RWPE1 (cell line): ENCODE measurements at regions not wholly inside any gene's neighbourhood (a gene's known extent, or its start where the extent isn't known, plus 50 kb on each side); places are given as distances from the start of the nearest gene placed in this dataset.

Experiments used
- CTCF ChIA-PET: fragments of 350-600 bp; sonication (Branson Sonifier 250); formaldehyde crosslinking; extraction: SDS; loops from one replicate; lab custom pipeline; 2021; lab: Yijun Ruan, JAX
- POLR2A ChIA-PET: fragments of 400-600 bp; formaldehyde crosslinking; extraction: SDS; loops from one replicate; lab custom pipeline; 2020; ENCODE audit warnings: antibody characterized with exemption; ENCODE audit not compliant: low non-redundant PET; lab: Yijun Ruan, JAX
- DNase-seq: peaks from one replicate; pipeline ENCODE4 v3.0.0; 2012; ENCODE audit warnings: low spot score
- H3K27ac ChIP-seq: fragments of 450-650 bp; 2 replicates; pipeline ENCODE4 v1.5.1; 2017
- TF ChIP-seq, protein P1 (sequence below): fragments of 450-650 bp; conservative IDR thresholded peaks from 2 replicates; pipeline ENCODE4 v1.5.1; 2017; ENCODE audit warnings: low read depth, mild to moderate bottlenecking

DNA sequence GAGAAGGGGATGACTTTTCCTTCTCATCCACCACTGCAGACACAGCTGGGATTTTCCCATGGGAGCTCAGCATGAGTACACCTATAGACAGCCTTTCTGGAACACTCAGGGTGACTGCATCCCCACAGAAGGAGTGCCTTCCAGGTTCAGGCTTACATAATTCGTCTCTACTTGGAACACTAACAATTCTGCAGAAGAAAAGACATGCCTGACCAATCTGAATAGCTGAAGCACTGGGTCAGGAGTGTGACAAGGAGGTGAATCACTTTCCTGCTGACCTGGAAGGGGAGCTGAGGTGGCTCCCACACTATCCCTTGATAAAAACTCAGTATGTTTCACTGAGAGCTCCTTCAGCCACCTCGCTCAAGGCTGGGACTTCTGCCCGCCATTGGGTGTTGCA is 425.3 kb downstream of the TLR4 start:
- no peak overlapping the region for H3K27ac ChIP-seq
- TF ChIP-seq, protein P1, sequence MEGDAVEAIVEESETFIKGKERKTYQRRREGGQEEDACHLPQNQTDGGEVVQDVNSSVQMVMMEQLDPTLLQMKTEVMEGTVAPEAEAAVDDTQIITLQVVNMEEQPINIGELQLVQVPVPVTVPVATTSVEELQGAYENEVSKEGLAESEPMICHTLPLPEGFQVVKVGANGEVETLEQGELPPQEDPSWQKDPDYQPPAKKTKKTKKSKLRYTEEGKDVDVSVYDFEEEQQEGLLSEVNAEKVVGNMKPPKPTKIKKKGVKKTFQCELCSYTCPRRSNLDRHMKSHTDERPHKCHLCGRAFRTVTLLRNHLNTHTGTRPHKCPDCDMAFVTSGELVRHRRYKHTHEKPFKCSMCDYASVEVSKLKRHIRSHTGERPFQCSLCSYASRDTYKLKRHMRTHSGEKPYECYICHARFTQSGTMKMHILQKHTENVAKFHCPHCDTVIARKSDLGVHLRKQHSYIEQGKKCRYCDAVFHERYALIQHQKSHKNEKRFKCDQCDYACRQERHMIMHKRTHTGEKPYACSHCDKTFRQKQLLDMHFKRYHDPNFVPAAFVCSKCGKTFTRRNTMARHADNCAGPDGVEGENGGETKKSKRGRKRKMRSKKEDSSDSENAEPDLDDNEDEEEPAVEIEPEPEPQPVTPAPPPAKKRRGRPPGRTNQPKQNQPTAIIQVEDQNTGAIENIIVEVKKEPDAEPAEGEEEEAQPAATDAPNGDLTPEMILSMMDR: no peak
- ChIA-PET CTCF (interaction anchor here (0.9 kb wide), 1 partner anchor 40 kb away, joined by 4 read pairs; no protein-coding TSS in a partner anchor), POLR2A (interaction anchor here (0.7 kb wide), 1 partner anchor 600 kb away, joined by 3 read pairs; no protein-coding TSS in a partner anchor)
- no peak for DNase-seq

DNA sequence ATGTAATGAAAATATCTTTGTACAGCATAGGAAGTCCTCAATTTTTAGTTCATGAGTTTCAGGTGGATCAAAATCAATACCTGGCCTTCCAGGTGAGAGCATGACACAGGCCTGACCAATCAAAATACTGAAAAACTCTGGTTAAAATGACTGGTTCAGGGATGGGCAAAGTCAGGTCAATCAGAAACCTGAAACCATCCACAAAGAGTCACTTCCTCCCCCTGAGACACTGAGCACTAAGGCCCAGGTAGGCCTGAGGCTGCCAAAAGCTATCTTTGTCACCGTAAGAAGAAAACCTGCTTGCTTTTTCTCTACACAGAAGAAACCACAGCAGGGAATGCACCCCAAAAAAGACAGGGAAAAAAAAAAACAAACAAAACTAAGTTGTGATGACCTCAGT is 444.8 kb downstream of the TLR4 start:
- no peak overlapping the region for H3K27ac ChIP-seq
- TF ChIP-seq, protein P1: no peak
- CTCF ChIA-PET: no interaction called here
- POLR2A ChIA-PET: no interaction called here
- no peak for DNase-seq

DNA sequence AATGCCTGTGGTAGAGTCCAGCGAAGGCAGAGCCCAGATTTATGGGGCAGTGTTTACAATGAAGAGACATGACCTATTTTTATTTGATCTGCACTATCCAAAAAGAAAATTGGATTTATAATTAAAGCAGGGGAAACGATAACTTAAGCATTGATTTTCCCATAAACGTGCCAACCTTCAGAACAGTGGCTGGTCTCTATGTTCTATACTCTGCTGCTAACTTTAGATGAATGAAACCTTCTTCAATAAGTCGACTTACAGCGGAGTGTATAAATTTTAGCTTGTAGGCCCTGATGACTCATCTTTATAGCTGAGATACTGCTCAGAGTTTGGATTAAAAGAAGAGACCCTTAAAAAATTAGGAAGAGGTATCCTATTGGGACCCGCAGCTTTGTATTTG is 452.6 kb downstream of the TLR4 start:
- ChIA-PET CTCF (interaction anchor here (1.1 kb wide), 1 partner anchor 13 kb away, joined by 4 read pairs; no protein-coding TSS in a partner anchor), POLR2A (no interaction called here)
- no peak overlapping the region for H3K27ac ChIP-seq
- no peak for DNase-seq
- TF ChIP-seq, protein P1: no peak

DNA sequence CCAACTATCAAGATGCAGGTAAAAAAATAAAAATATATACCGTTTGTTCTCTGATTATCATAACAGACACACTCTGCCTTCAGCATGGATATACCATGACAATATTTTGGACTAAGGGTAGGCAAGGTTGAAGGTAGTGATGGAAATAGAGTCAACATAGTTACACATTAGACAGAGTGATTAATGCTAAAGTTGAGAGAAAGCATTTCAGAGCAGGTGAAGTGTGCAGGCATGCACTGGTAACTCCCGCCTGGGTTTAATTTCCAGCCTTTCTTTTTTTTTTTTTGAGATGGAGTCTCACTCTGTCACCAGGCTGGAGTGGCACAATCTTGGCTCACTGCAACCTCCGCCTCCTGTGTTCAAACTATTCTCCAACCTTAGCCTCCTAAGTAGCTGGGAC is 458.5 kb downstream of the TLR4 start:
- DNase-seq: no peak
- H3K27ac ChIP-seq: no peak overlapping the region
- POLR2A ChIA-PET: no interaction called here
- TF ChIP-seq, protein P1: no peak
- CTCF ChIA-PET: interaction anchor here (0.6 kb wide), 1 partner anchor 23 kb away, joined by 3 read pairs; no protein-coding TSS in a partner anchor

DNA sequence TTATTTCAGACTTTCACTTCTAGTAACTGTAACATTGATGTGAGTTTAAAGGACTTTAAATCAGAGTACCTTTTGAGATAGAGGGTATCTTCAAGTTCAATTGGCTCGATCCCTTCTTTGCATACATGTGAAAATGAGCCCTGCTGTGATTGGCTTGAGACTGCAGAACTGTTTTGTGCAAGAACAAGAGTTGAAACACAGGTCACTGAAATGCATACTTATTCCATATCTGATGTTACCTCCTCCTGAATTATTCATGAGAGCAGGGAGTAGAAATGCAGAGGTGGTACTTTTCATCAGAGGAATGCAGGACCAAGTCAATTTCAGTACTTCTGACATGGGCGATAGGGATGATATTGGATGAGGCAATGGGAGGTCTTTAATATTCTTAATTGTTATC is 459.5 kb downstream of the TLR4 start:
- POLR2A ChIA-PET: no interaction called here
- H3K27ac ChIP-seq: no peak overlapping the region

DNA sequence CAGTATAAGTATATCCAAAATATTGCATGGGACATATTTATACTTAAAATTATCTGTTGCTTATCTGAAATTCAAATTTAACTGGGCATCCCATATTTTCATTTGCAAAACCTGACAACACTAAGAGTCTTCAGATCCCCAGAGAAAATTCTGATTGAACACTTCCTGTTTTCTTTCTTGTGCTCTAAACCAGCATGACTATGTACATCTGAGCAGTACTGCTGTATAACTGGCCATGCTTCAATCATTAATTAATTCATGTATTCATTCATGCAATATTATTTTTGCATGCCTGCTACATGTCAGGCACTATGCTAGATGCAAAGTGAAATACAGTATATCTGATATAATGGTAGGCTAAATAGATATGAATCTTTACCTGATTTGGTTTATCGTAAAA is 461.2 kb downstream of the TLR4 start:
- ChIA-PET POLR2A (no interaction called here), CTCF (no interaction called here)
- no peak overlapping the region for H3K27ac ChIP-seq
- TF ChIP-seq, protein P1: no peak
- no peak for DNase-seq

More for the DNA sequence above, 459.5 kb downstream of the TLR4 start:
- TF ChIP-seq, protein P1: no peak
- no peak for DNase-seq
- CTCF ChIA-PET: no interaction called here
